Naive thymus-derived CD8-positive, alpha-beta T cell (primary cell): ENCODE measurements at regions not wholly inside any gene's neighbourhood (a gene's known extent, or its start where the extent isn't known, plus 50 kb on each side); places are given as distances from the start of the nearest gene placed in this dataset.
"Not testable (repeated sequence)": the region's sequence is repeated elsewhere in the genome, so short reads cannot be mapped to it uniquely, and the experiment has no call there.

Experiments
- ATAC-seq, 2 donors: fragments of 150-1000 bp; cut with Tn5 transposase in 1 of 2; sonication (Bioruptor Pico), chemical (Tn5 transposase) in 1 of 2; 1 replicate in 1 of 2; 2 replicates in 1 of 2; pipeline ENCODE4 v1.10.0; 2021; ENCODE audit warnings: mild to moderate bottlenecking in 2 of 2, moderate library complexity in 2 of 2
- POLR2A ChIA-PET: fragments of 350-600 bp; sonication (Branson Sonifier 250); formaldehyde crosslinking; loops from one replicate; lab custom pipeline; 2021; ENCODE audit warnings: antibody characterized with exemption; lab: Charles Lee
- DNase-seq, 10 donors: peaks; one replicate each; pipeline versions ENCODE4 v3.0.0 to v3.0.0-alpha.2; 2020 to 2022
- H3K27ac Mint-ChIP-seq, 10 donors: one replicate each; pipeline ENCODE4 v1.8.0; 2020 to 2022; ENCODE audit warnings: mild to moderate bottlenecking in 10 of 10, mixed read lengths in 10 of 10, moderate library complexity in 4 of 10, inconsistent platforms in 1 of 10
- H3K27me3 Mint-ChIP-seq, 5 donors: one replicate each; pipeline ENCODE4 v1.8.0; 2021 to 2022; ENCODE audit warnings: mixed read lengths in 5 of 5
- H3K36me3 Mint-ChIP-seq, 3 donors: one replicate each; pipeline ENCODE4 v1.8.0; 2020 to 2022; ENCODE audit warnings: mixed read lengths in 3 of 3, mild to moderate bottlenecking in 2 of 3, inconsistent platforms in 1 of 3
- H3K4me1 Mint-ChIP-seq, 4 donors: one replicate each; pipeline ENCODE4 v1.8.0; 2021 to 2022; ENCODE audit warnings: mixed read lengths in 4 of 4
- H3K4me3 Mint-ChIP-seq, 10 donors: one replicate each; pipeline ENCODE4 v1.8.0; 2020 to 2022; ENCODE audit warnings: mild to moderate bottlenecking in 10 of 10, mixed read lengths in 10 of 10, moderate library complexity in 6 of 10, inconsistent platforms in 1 of 10
- H3K9me3 Mint-ChIP-seq, 9 donors: one replicate each; pipeline ENCODE4 v1.8.0; 2020 to 2022; ENCODE audit warnings: mixed read lengths in 9 of 9, mild to moderate bottlenecking in 3 of 9, inconsistent platforms in 1 of 9, moderate library complexity in 1 of 9

- H3K4me1 Mint-ChIP-seq, H3K27me3 Mint-ChIP-seq, H3K27ac Mint-ChIP-seq, H3K4me3 Mint-ChIP-seq, ATAC-seq, H3K9me3 Mint-ChIP-seq, H3K36me3 Mint-ChIP-seq, POLR2A ChIA-PET: not testable (repeated sequence)
- peak in 1 of 10 donors; percentile 45 for DNase-seq
Observed at GRCh38 chr2:185290012-185290411, 448.6 kb upstream of the FSIP2 start.

- Mint-ChIP-seq H3K27me3 (no peaks in the 10 kb centered on the region), H3K4me1 (no peaks in the 10 kb centered on the region), H3K4me3 (no peak overlapping the region), H3K9me3 (peaks cover 0 to 2% (median 0%) of the 10 kb centered on the region in 9 donors), H3K36me3 (no peaks in the 10 kb centered on the region), H3K27ac (no peak overlapping the region)
- POLR2A ChIA-PET, result no interaction called here
- ATAC-seq, result no peak
- DNase-seq, result peak in 2 of 10 donors; percentile 1 to 50
Observed at GRCh38 chr2:185291035-185291647, 447.5 kb upstream of the FSIP2 start.

GRCh38 chr2:185299867-185300266, 438.7 kb upstream of the FSIP2 start:
- Mint-ChIP-seq H3K27ac (no peak overlapping the region), H3K27me3 (no peaks in the 10 kb centered on the region), H3K9me3 (peaks cover 0 to 11% (median 0%) of the 10 kb centered on the region in 9 donors), H3K36me3 (no peaks in the 10 kb centered on the region), H3K4me3 (no peak overlapping the region), H3K4me1 (no peaks in the 10 kb centered on the region)
- POLR2A ChIA-PET, result no interaction called here
- DNase-seq (no peak), ATAC-seq (no peak)

GRCh38 chr2:185306119-185306518, 432.5 kb upstream of the FSIP2 start:
- no peaks in the 10 kb centered on the region for H3K4me1 Mint-ChIP-seq
- POLR2A ChIA-PET, result no interaction called here
- H3K9me3 Mint-ChIP-seq, result peaks cover 0 to 8% (median 0%) of the 10 kb centered on the region in 9 donors
- no peaks in the 10 kb centered on the region for H3K36me3 Mint-ChIP-seq
- DNase-seq (no peak), ATAC-seq (no peak)
- H3K27me3 Mint-ChIP-seq, result no peaks in the 10 kb centered on the region
- no peak overlapping the region for H3K27ac Mint-ChIP-seq
- H3K4me3 Mint-ChIP-seq, result no peak overlapping the region

GRCh38 chr2:185316383-185316782, 422.2 kb upstream of the FSIP2 start:
- Mint-ChIP-seq H3K4me1 (no peaks in the 10 kb centered on the region), H3K9me3 (peaks cover 0 to 11% (median 0%) of the 10 kb centered on the region in 9 donors), H3K4me3 (no peak overlapping the region), H3K27me3 (no peaks in the 10 kb centered on the region), H3K27ac (no peak overlapping the region), H3K36me3 (no peaks in the 10 kb centered on the region)
- DNase-seq (no peak), ATAC-seq (no peak)
- POLR2A ChIA-PET, result no interaction called here

GRCh38 chr2:185318271-185318724, 420.3 kb upstream of the FSIP2 start:
- no peak overlapping the region for H3K27ac Mint-ChIP-seq
- H3K27me3 Mint-ChIP-seq, result no peaks in the 10 kb centered on the region
- peaks cover 0 to 8% (median 0%) of the 10 kb centered on the region in 9 donors for H3K9me3 Mint-ChIP-seq
- ATAC-seq (no peak), DNase-seq (no peak)
- no peaks in the 10 kb centered on the region for H3K4me1 Mint-ChIP-seq
- H3K4me3 Mint-ChIP-seq, result no peak overlapping the region
- H3K36me3 Mint-ChIP-seq, result no peaks in the 10 kb centered on the region
- POLR2A ChIA-PET, result no interaction called here

- Mint-ChIP-seq H3K27me3 (no peaks in the 10 kb centered on the region), H3K27ac (no peak overlapping the region), H3K4me3 (no peak overlapping the region), H3K4me1 (no peaks in the 10 kb centered on the region), H3K9me3 (peaks cover 0 to 16% (median 3%) of the 10 kb centered on the region in 9 donors), H3K36me3 (no peaks in the 10 kb centered on the region)
- no peak for DNase-seq
- no peak for ATAC-seq
- POLR2A ChIA-PET, result no interaction called here
Observed at GRCh38 chr2:185335879-185336278, 402.7 kb upstream of the FSIP2 start.

GRCh38 chr2:185337033-185337432, 401.6 kb upstream of the FSIP2 start:
- POLR2A ChIA-PET, result no interaction called here
- H3K4me3 Mint-ChIP-seq, result no peak overlapping the region
- H3K36me3 Mint-ChIP-seq, result no peaks in the 10 kb centered on the region
- peaks cover 0 to 14% (median 2%) of the 10 kb centered on the region in 9 donors for H3K9me3 Mint-ChIP-seq
- no peak overlapping the region for H3K27ac Mint-ChIP-seq
- no peaks in the 10 kb centered on the region for H3K27me3 Mint-ChIP-seq
- DNase-seq (no peak), ATAC-seq (no peak)
- H3K4me1 Mint-ChIP-seq, result no peaks in the 10 kb centered on the region

GRCh38 chr2:185338104-185338503, 400.5 kb upstream of the FSIP2 start:
- H3K9me3 Mint-ChIP-seq, result peaks cover 0 to 17% (median 2%) of the 10 kb centered on the region in 9 donors
- H3K36me3 Mint-ChIP-seq, result no peaks in the 10 kb centered on the region
- no peaks in the 10 kb centered on the region for H3K4me1 Mint-ChIP-seq
- no peak overlapping the region for H3K4me3 Mint-ChIP-seq
- H3K27ac Mint-ChIP-seq, result no peak overlapping the region
- ATAC-seq (no peak), DNase-seq (no peak)
- no peaks in the 10 kb centered on the region for H3K27me3 Mint-ChIP-seq
- POLR2A ChIA-PET, result no interaction called here

GRCh38 chr2:185347445-185347844, 391.2 kb upstream of the FSIP2 start:
- H3K4me1 Mint-ChIP-seq, result no peaks in the 10 kb centered on the region
- H3K36me3 Mint-ChIP-seq, result no peaks in the 10 kb centered on the region
- DNase-seq (peak in 1 of 10 donors; percentile 0), ATAC-seq (no peak)
- peaks cover 0 to 14% (median 0%) of the 10 kb centered on the region in 9 donors for H3K9me3 Mint-ChIP-seq
- H3K27ac Mint-ChIP-seq, result no peak overlapping the region
- POLR2A ChIA-PET, result no interaction called here
- H3K27me3 Mint-ChIP-seq, result no peaks in the 10 kb centered on the region
- no peak overlapping the region for H3K4me3 Mint-ChIP-seq

GRCh38 chr2:185360776-185361175, 377.8 kb upstream of the FSIP2 start:
- Mint-ChIP-seq H3K4me3 (no peak overlapping the region), H3K27me3 (no peaks in the 10 kb centered on the region), H3K9me3 (peaks cover 0 to 6% (median 3%) of the 10 kb centered on the region in 9 donors), H3K27ac (no peak overlapping the region), H3K4me1 (no peaks in the 10 kb centered on the region), H3K36me3 (no peaks in the 10 kb centered on the region)
- DNase-seq (no peak), ATAC-seq (no peak)
- POLR2A ChIA-PET, result no interaction called here

- H3K27me3 Mint-ChIP-seq, result no peaks in the 10 kb centered on the region
- POLR2A ChIA-PET, result no interaction called here
- DNase-seq, result no peak
- no peaks in the 10 kb centered on the region for H3K36me3 Mint-ChIP-seq
- H3K4me1 Mint-ChIP-seq, result no peaks in the 10 kb centered on the region
- no peak overlapping the region for H3K27ac Mint-ChIP-seq
- peaks cover 0 to 12% (median 0%) of the 10 kb centered on the region in 9 donors for H3K9me3 Mint-ChIP-seq
- no peak for ATAC-seq
- H3K4me3 Mint-ChIP-seq, result no peak overlapping the region
Observed at GRCh38 chr2:185372188-185372587, 366.4 kb upstream of the FSIP2 start.

- no peak for DNase-seq
- no peak overlapping the region for H3K4me3 Mint-ChIP-seq
- H3K4me1 Mint-ChIP-seq, result no peaks in the 10 kb centered on the region
- no peak overlapping the region for H3K27ac Mint-ChIP-seq
- no peaks in the 10 kb centered on the region for H3K27me3 Mint-ChIP-seq
- no peak for ATAC-seq
- no peaks in the 10 kb centered on the region for H3K36me3 Mint-ChIP-seq
- POLR2A ChIA-PET, result no interaction called here
- peaks cover 0 to 12% (median 0%) of the 10 kb centered on the region in 9 donors for H3K9me3 Mint-ChIP-seq
Observed at GRCh38 chr2:185373229-185373628, 365.4 kb upstream of the FSIP2 start.

GRCh38 chr2:185374878-185375277, 363.7 kb upstream of the FSIP2 start:
- no peak for ATAC-seq
- Mint-ChIP-seq H3K9me3 (peaks cover 0 to 18% (median 4%) of the 10 kb centered on the region in 9 donors), H3K4me1 (no peaks in the 10 kb centered on the region), H3K27ac (no peak overlapping the region), H3K4me3 (no peak overlapping the region), H3K36me3 (no peaks in the 10 kb centered on the region), H3K27me3 (no peaks in the 10 kb centered on the region)
- no peak for DNase-seq
- POLR2A ChIA-PET, result no interaction called here
